DOHH2 (cell line): ENCODE measurements at regions not wholly inside any gene's neighbourhood (a gene's known extent, or its start where the extent isn't known, plus 50 kb on each side); places are given as distances from the start of the nearest gene placed in this dataset.
"Not testable (repeated sequence)": the region's sequence is repeated elsewhere in the genome, so short reads cannot be mapped to it uniquely, and the experiment has no call there.

ENCODE experiments used
- H3F3A ChIP-seq: fragments of 200-600 bp; sonication (generic), shearing (Covaris generic); 2 replicates; pipeline ENCODE4 v1.6.0; 2016; ENCODE audit warnings: antibody characterized with exemption, mild to moderate bottlenecking; ENCODE audit not compliant: control insufficient read depth, insufficient read depth
- H3K27ac ChIP-seq: fragments of 200-600 bp; sonication (generic); 2 replicates; pipeline ENCODE4 v1.5.1; 2014; ENCODE audit warnings: low read depth, mild to moderate bottlenecking, low read length, moderate library complexity
- H3K27me3 ChIP-seq: fragments of 200-600 bp; sonication (generic); 2 replicates; pipeline ENCODE4 v1.6.1; 2014; ENCODE audit warnings: mild to moderate bottlenecking, low read length, mixed read lengths; ENCODE audit not compliant: control insufficient read depth
- H3K36me3 ChIP-seq: fragments of 200-600 bp; sonication (generic); 2 replicates; pipeline ENCODE4 v1.6.1; 2014; ENCODE audit warnings: mild to moderate bottlenecking, low read length, moderate library complexity, mixed read lengths; ENCODE audit not compliant: control insufficient read depth
- H3K4me1 ChIP-seq: fragments of 200-600 bp; sonication (generic); 2 replicates; pipeline ENCODE4 v1.6.1; 2014; ENCODE audit warnings: mild to moderate bottlenecking, low read length, mixed read lengths; ENCODE audit not compliant: control insufficient read depth
- H3K4me2 ChIP-seq: fragments of 200-600 bp; sonication (generic); 2 replicates; pipeline ENCODE4 v1.6.0; 2014; ENCODE audit warnings: mild to moderate bottlenecking, low read length, moderate library complexity
- H3K4me3 ChIP-seq: fragments of 200-600 bp; sonication (generic); 2 replicates; pipeline ENCODE4 v1.5.1; 2014; ENCODE audit warnings: mild to moderate bottlenecking, low read length, mixed read lengths
- H3K79me2 ChIP-seq: fragments of 200-600 bp; sonication (generic); 2 replicates; pipeline ENCODE4 v1.6.1; 2014; ENCODE audit warnings: mild to moderate bottlenecking, low read length, mixed read lengths; ENCODE audit not compliant: control insufficient read depth
- H3K9me2 ChIP-seq: fragments of 200-600 bp; sonication (generic); replicated peaks from 2 replicates; pipeline ENCODE4 v1.6.1; 2014; ENCODE audit warnings: mild to moderate bottlenecking, low read length, mixed read lengths; ENCODE audit not compliant: control insufficient read depth
- H3K9me3 ChIP-seq: fragments of 200-600 bp; sonication (generic); 2 replicates; pipeline ENCODE4 v1.6.1; 2014; ENCODE audit warnings: antibody characterized with exemption, low read length, mixed read lengths; ENCODE audit not compliant: control insufficient read depth, insufficient read depth
- H4K20me1 ChIP-seq: fragments of 200-600 bp; sonication (generic); 2 replicates; pipeline ENCODE4 v1.6.0; 2014; ENCODE audit warnings: low read depth, mild to moderate bottlenecking, antibody characterized with exemption, low read length, moderate library complexity; ENCODE audit not compliant: control insufficient read depth, insufficient read depth
- CTCF ChIP-seq: fragments of 200-600 bp; sonication (generic); IDR thresholded peaks from one replicate; pipeline ENCODE4 v1.5.1; 2014; ENCODE audit warnings: antibody characterized with exemption, mild to moderate bottlenecking, low read depth, low read length; ENCODE audit not compliant: poor library complexity, severe bottlenecking
- EZH2phosphoT487 ChIP-seq: fragments of 200-600 bp; sonication (generic); IDR thresholded peaks from 2 replicates; pipeline ENCODE4 v1.6.1; 2017; ENCODE audit warnings: borderline replicate concordance, mild to moderate bottlenecking, antibody characterized with exemption, low read length, moderate library complexity, mixed read lengths

DNA sequence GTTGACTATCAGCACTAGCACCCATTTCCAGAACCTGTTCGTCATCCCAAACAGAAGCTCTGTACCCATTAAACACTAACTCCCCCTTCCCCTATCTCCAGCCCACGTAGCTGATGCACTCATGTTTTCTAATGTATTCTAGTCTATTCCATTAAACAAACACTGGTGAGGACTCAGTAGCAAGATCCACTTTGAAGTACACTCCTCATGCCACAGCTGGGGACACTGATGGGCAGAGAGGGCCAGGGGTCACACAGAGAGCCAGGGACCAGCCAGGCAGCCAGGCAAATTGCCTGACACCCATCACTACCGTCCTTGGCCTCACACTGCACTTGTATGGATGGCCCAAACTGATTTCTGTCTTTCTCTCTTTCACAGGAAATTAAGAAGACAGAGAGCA lies 269.9 kb upstream of the DIO3 start:
- TF ChIP-seq CTCF = no peak
- no peaks in the 10 kb centered on the region for H3F3A ChIP-seq

GRCh38 chr14:101292448-101292847 lies 268.8 kb upstream of the DIO3 start:
- Histone ChIP-seq H3K79me2 (no peaks in the 10 kb centered on the region), H3K4me3 (no peak overlapping the region), H4K20me1 (no peaks in the 10 kb centered on the region), H3K9me3 (peaks cover 13% of the 10 kb centered on the region), H3K9me2 (no peaks in the 10 kb centered on the region), H3K27me3 (no peaks in the 10 kb centered on the region), H3K36me3 (no peaks in the 10 kb centered on the region), H3F3A (no peaks in the 10 kb centered on the region), H3K4me2 (no peak overlapping the region), H3K4me1 (no peaks in the 10 kb centered on the region), H3K27ac (no peak overlapping the region)
- no peak for TF ChIP-seq CTCF
- TF ChIP-seq EZH2phosphoT487 = no peak

More for the DNA sequence above, 269.9 kb upstream of the DIO3 start:
- Histone ChIP-seq H3K9me3 (peaks cover 9% of the 10 kb centered on the region; the same call in 1 of the 2 replicates), H3K4me1 (no peaks in the 10 kb centered on the region), H4K20me1 (no peaks in the 10 kb centered on the region), H3K36me3 (no peaks in the 10 kb centered on the region), H3K9me2 (no peaks in the 10 kb centered on the region), H3K27me3 (no peaks in the 10 kb centered on the region), H3K4me2 (no peak overlapping the region), H3K4me3 (no peak overlapping the region), H3K79me2 (no peaks in the 10 kb centered on the region), H3K27ac (no peak overlapping the region)

DNA sequence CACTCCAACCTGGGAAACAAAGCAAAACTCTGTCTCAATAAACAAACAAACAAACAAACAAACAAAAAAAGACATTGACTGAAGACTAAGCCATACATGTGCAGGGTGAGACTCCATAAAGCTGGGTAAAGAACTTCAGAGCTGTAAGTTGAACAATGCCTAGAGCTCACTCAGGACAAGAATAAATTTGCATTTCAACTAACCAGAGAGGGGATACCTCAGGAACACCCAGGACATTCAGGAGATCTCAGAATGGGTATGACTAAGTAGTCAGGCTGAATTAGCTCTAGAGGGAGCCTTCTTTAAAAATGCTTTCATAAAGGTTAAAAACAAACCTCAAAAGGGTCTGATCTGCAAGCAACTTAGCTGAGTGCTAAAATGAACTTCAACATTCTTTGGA lies 267.7 kb upstream of the DIO3 start:
- Histone ChIP-seq H3K9me3 (peaks cover 13% of the 10 kb centered on the region), H3K9me2 (no peaks in the 10 kb centered on the region), H3F3A (no peaks in the 10 kb centered on the region), H3K4me1 (no peaks in the 10 kb centered on the region), H3K27ac (no peak overlapping the region), H4K20me1 (no peaks in the 10 kb centered on the region), H3K4me2 (no peak overlapping the region), H3K27me3 (no peaks in the 10 kb centered on the region), H3K79me2 (no peaks in the 10 kb centered on the region), H3K4me3 (no peak overlapping the region), H3K36me3 (no peaks in the 10 kb centered on the region)
- TF ChIP-seq CTCF (no peak), EZH2phosphoT487 (no peak)

DNA sequence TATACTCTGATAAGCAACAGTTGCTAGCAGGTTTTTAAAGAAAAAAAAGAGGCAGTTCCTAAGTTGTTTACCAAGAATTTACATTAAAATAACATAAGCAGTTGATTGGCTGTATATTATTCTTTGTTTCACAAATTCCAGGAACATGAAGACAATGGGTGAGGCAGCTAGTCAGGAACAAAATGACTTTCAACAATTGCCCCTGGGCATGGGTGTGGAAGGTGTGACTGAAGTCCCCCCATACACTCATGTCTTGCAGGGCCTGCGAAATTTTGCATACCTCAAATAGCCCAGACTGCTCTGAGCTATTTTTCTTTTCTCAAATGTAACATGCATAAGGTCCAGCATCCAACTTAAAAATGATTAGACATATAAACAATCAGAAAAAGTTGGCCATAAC lies 267.2 kb upstream of the DIO3 start:
- H3K79me2 ChIP-seq = no peaks in the 10 kb centered on the region
- H3K4me2 ChIP-seq = no peak overlapping the region
- H3F3A ChIP-seq = no peaks in the 10 kb centered on the region
- TF ChIP-seq CTCF = no peak
- no peak for TF ChIP-seq EZH2phosphoT487
- no peaks in the 10 kb centered on the region for H3K4me1 ChIP-seq
- H3K27ac ChIP-seq = no peak overlapping the region
- H4K20me1 ChIP-seq = no peaks in the 10 kb centered on the region
- no peaks in the 10 kb centered on the region for H3K9me2 ChIP-seq
- H3K4me3 ChIP-seq = no peak overlapping the region
- H3K9me3 ChIP-seq = peaks cover 13% of the 10 kb centered on the region
- no peaks in the 10 kb centered on the region for H3K27me3 ChIP-seq
- H3K36me3 ChIP-seq = no peaks in the 10 kb centered on the region

- H3K9me2 ChIP-seq, H3K79me2 ChIP-seq, H3K36me3 ChIP-seq, H3K27ac ChIP-seq, H3K4me2 ChIP-seq, H3F3A ChIP-seq, H3K4me3 ChIP-seq, H3K4me1 ChIP-seq, H4K20me1 ChIP-seq, H3K27me3 ChIP-seq: not testable (repeated sequence)
- H3K9me3 ChIP-seq = peaks cover 13% of the 10 kb centered on the region
Measured at GRCh38 chr14:101299781-101300180, 261.5 kb upstream of the DIO3 start.
